ENCODE measurements at regions not wholly inside any gene's neighbourhood (a gene's known extent, or its start where the extent isn't known, plus 50 kb on each side); places are given as distances from the start of the nearest gene placed in this dataset.

GRCh38 chr1:58072450-58072849, 474.1 kb downstream of the OMA1 start:
- Mint-ChIP-seq H3K27ac (no peak overlapping the region), H3K4me3 (no peak overlapping the region), H3K9me3 (no peaks in the 10 kb centered on the region), H3K36me3 (ENCODE audit: low read depth) (no peaks in the 10 kb centered on the region), H3K27me3 (ENCODE audit: low read depth) (peaks cover 4% of the 10 kb centered on the region), H3K4me1 (no peaks in the 10 kb centered on the region)
- TF ChIP-seq CTCF (IDR thresholded peaks at IDR 0.05; ENCODE audit: unreplicated experiment in 3 of 3), result no peak

DNA sequence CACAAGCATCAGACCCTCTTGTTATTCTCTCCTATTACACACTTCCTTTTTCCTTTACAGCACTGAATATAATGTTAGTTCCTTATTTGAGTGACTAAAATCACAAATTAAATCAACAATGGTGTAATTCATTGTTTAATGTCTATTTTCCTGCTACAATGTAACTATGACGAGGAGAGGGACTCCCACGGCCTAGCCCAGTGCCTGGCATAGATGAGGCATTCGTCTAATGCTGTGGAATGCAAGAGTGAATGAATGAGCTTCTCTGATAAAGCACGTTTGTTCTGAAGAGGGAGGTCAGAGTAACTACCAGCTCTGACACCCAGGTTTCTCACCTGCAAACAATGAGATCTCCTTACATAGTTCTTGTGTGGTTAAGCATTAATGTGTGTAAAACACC, 479.4 kb downstream of the OMA1 start:
- H3K27me3 Mint-ChIP-seq (ENCODE audit: low read depth), result no peaks in the 10 kb centered on the region
- H3K36me3 Mint-ChIP-seq (ENCODE audit: low read depth), result no peaks in the 10 kb centered on the region
- H3K9me3 Mint-ChIP-seq, result no peaks in the 10 kb centered on the region
- TF ChIP-seq CTCF (IDR thresholded peaks at IDR 0.05; ENCODE audit: unreplicated experiment in 3 of 3), result no peak
- no peak overlapping the region for H3K4me3 Mint-ChIP-seq
- H3K4me1 Mint-ChIP-seq, result no peaks in the 10 kb centered on the region
- no peak overlapping the region for H3K27ac Mint-ChIP-seq

DNA sequence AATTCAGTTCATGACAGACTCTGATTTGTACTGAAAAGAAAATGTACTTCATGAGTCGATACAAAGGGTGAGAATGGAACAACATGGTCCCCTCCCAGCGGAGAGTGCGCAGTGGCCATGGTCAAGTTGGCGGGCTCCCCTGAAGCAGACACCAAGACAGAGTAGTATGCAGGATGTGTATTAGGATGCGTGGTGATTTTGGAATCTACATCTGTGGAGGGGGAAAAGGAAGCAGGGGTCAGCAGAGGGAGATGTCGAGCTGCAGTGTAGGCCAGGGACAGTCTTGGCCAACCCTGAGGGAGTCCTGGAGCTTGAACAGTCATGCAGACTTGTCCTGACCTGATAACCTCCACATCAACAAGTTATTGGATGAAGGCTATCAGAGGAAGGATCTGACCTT, 481.0 kb downstream of the OMA1 start:
- Mint-ChIP-seq H3K27ac (no peak overlapping the region), H3K36me3 (ENCODE audit: low read depth) (no peaks in the 10 kb centered on the region), H3K9me3 (no peaks in the 10 kb centered on the region), H3K4me3 (no peak overlapping the region), H3K4me1 (no peaks in the 10 kb centered on the region), H3K27me3 (ENCODE audit: low read depth) (no peaks in the 10 kb centered on the region)
- TF ChIP-seq CTCF (IDR thresholded peaks at IDR 0.05; ENCODE audit: unreplicated experiment in 3 of 3), result no peak

DNA sequence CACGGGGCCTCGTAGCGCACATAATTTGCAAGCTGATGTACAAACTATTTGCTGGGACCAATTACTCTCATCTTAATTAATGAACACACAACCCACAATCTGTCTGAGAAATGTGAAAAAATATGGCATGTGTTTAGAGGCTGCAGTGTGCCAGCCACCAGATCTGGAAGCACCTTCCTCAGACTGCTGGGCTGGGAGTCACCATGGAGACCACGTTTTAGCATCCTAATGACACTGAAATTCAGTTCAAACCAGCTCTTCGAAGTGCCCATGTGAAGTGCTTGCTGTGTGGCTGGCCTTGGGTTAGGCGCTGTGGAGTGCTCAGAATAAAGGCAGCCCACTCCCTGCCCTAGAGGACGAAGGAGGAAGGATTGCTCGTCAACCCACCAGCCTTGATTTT, 482.4 kb downstream of the OMA1 start:
- peaks cover 4% of the 10 kb centered on the region for H3K27me3 Mint-ChIP-seq (ENCODE audit: low read depth)
- H3K4me1 Mint-ChIP-seq, result no peaks in the 10 kb centered on the region
- H3K36me3 Mint-ChIP-seq (ENCODE audit: low read depth), result no peaks in the 10 kb centered on the region
- no peak for TF ChIP-seq CTCF (IDR thresholded peaks at IDR 0.05; ENCODE audit: unreplicated experiment in 3 of 3)
- H3K4me3 Mint-ChIP-seq, result no peak overlapping the region
- no peaks in the 10 kb centered on the region for H3K9me3 Mint-ChIP-seq
- H3K27ac Mint-ChIP-seq, result no peak overlapping the region

- no peak overlapping the region for H3K27ac Mint-ChIP-seq
- TF ChIP-seq CTCF (IDR thresholded peaks at IDR 0.05; ENCODE audit: unreplicated experiment in 3 of 3), result no peak
- H3K27me3 Mint-ChIP-seq (ENCODE audit: low read depth), result peaks cover 4% of the 10 kb centered on the region
- no peaks in the 10 kb centered on the region for H3K4me1 Mint-ChIP-seq
- H3K36me3 Mint-ChIP-seq (ENCODE audit: low read depth), result no peaks in the 10 kb centered on the region
- H3K9me3 Mint-ChIP-seq, result no peaks in the 10 kb centered on the region
- no peak overlapping the region for H3K4me3 Mint-ChIP-seq
Measured at GRCh38 chr1:58063095-58063494, 483.4 kb downstream of the OMA1 start.

DNA sequence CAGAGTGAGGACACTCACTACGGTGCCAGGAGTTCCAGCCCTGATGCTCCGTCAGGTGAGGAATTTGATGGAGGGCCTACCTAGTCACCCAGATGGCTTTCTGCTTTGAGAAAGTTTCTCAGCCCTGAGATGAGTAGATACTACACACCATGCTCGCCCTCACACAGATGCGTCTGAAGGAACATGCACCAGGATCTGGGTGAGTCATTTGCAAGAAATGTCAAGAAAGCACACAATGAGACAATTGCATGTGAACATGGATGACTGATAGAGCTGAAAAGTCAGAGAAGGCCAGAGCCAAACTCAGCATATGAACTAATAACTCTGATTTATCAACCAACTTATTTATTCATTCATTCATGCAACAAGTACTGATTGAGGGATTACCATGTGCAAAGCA, 483.9 kb downstream of the OMA1 start:
- no peaks in the 10 kb centered on the region for H3K4me1 Mint-ChIP-seq
- TF ChIP-seq CTCF (IDR thresholded peaks at IDR 0.05; ENCODE audit: unreplicated experiment in 3 of 3), result no peak
- H3K27ac Mint-ChIP-seq, result no peak overlapping the region
- no peaks in the 10 kb centered on the region for H3K36me3 Mint-ChIP-seq (ENCODE audit: low read depth)
- peaks cover 4% of the 10 kb centered on the region for H3K27me3 Mint-ChIP-seq (ENCODE audit: low read depth)
- H3K9me3 Mint-ChIP-seq, result no peaks in the 10 kb centered on the region
- no peak overlapping the region for H3K4me3 Mint-ChIP-seq

All from nephron (organoid).